ENCODE measurements at regions not wholly inside any gene's neighbourhood (a gene's known extent, or its start where the extent isn't known, plus 50 kb on each side); places are given as distances from the start of the nearest gene placed in this dataset.

DNA sequence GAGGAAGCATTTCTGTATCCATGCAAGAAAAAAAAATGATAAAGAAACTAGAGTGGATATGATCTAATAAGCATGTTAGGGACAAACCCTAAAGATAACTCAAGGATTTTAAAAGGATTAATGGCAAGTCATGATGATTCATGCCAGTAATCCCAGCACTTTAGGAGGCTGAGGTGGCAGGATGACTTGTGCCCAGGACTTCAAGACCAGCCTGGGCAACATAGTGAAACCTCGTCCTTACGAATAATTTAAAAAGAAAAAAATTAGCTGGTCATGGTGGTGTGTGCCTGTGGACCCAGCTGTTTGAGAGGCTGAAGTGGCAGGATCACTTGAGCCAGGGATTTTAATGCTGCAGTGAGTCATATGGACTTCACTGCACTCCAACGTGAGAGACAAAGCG lies 145.5 kb upstream of the BLID start:
- no peaks in the 10 kb centered on the region for H3K9me3 ChIP-seq (ENCODE audit: low read depth)
- no peaks in the 10 kb centered on the region for H3K36me3 ChIP-seq
- peaks cover 4% of the 10 kb centered on the region for H3K4me1 ChIP-seq (ENCODE audit: low read depth)
- no peaks in the 10 kb centered on the region for H3K27me3 ChIP-seq
- TF ChIP-seq, protein P1, sequence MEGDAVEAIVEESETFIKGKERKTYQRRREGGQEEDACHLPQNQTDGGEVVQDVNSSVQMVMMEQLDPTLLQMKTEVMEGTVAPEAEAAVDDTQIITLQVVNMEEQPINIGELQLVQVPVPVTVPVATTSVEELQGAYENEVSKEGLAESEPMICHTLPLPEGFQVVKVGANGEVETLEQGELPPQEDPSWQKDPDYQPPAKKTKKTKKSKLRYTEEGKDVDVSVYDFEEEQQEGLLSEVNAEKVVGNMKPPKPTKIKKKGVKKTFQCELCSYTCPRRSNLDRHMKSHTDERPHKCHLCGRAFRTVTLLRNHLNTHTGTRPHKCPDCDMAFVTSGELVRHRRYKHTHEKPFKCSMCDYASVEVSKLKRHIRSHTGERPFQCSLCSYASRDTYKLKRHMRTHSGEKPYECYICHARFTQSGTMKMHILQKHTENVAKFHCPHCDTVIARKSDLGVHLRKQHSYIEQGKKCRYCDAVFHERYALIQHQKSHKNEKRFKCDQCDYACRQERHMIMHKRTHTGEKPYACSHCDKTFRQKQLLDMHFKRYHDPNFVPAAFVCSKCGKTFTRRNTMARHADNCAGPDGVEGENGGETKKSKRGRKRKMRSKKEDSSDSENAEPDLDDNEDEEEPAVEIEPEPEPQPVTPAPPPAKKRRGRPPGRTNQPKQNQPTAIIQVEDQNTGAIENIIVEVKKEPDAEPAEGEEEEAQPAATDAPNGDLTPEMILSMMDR (IDR thresholded peaks at IDR 0.05; ENCODE audit: low read depth, low read length), result no peak
- no peak overlapping the region for H3K27ac ChIP-seq
- no peak overlapping the region for H3K4me3 ChIP-seq
- no peak for DNase-seq (ENCODE audit: low read depth in 1 of 2, low spot score in 1 of 2)

DNA sequence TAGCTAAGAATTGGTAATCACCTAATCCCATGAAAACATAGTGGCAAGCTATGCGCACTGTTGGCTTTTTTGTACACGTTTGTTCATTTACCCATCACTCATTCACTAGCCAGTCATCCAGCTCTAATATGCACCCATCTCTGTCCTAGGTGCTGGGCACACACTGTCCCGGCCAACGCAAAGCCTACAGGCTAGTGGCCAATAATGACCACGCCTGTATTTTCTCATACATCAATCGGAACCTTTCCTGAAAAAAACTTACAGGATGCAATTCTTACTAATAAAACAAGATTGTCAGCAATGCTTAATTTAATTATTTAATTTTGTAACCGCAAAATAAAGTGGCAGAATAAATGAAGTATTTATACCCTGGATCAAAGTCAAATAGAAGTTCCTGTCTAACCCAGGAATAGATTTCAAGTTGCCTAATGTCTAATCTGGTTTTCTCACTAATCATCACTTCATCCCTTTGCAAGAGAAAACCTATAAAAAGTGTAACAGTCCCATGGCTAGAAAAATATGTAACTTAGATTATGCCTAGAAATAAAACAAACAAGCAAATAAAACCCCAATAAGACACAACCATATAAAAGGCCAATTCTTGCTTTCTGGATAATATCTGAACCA lies 143.3 kb upstream of the BLID start:
- no peak overlapping the region for H3K4me3 ChIP-seq
- DNase-seq (ENCODE audit: low read depth in 1 of 2, low spot score in 1 of 2), result no peak
- no peaks in the 10 kb centered on the region for H3K27me3 ChIP-seq
- no peaks in the 10 kb centered on the region for H3K36me3 ChIP-seq
- no peak overlapping the region for H3K27ac ChIP-seq
- TF ChIP-seq, protein P1 (IDR thresholded peaks at IDR 0.05; ENCODE audit: low read depth, low read length), result no peak
- no peaks in the 10 kb centered on the region for H3K4me1 ChIP-seq (ENCODE audit: low read depth)
- no peaks in the 10 kb centered on the region for H3K9me3 ChIP-seq (ENCODE audit: low read depth)

DNA sequence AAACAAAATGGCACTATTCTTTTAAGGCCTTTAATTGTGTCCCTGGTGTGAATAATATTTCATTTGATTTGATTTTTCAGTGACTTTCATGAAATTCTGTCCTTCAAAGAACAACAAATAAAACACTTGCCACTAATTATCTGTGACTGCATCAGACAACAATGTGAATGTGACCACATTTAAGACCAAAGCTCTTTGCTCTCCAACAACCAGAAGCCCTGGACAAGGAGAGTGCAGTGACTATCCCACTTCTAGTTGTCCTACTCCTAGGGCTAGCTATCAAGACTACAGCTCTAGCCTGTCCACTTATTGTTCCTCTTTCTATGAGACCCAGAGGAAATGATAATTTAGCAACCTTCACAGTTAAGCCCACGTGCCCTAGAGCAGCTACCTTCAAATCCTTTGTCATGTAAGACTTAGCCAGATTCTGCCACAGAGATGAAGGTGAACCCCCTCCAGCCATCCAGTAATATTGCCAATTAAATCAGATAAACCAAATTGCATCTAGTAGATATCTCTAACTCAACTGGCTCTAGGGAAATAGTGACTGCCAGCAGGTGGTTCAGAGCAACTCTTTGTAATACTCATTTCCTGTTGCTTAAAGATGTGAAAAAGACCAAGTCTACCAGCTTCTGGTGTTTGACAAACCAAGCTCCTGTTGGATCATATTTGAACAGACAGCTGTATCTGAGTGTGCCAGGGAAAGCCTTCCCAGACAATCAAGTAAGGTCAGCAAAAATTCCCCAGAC lies 142.6 kb upstream of the BLID start:
- H3K9me3 ChIP-seq (ENCODE audit: low read depth), result no peaks in the 10 kb centered on the region
- TF ChIP-seq, protein P1 (IDR thresholded peaks at IDR 0.05; ENCODE audit: low read depth, low read length), result no peak
- no peak for DNase-seq (ENCODE audit: low read depth in 1 of 2, low spot score in 1 of 2)

DNA sequence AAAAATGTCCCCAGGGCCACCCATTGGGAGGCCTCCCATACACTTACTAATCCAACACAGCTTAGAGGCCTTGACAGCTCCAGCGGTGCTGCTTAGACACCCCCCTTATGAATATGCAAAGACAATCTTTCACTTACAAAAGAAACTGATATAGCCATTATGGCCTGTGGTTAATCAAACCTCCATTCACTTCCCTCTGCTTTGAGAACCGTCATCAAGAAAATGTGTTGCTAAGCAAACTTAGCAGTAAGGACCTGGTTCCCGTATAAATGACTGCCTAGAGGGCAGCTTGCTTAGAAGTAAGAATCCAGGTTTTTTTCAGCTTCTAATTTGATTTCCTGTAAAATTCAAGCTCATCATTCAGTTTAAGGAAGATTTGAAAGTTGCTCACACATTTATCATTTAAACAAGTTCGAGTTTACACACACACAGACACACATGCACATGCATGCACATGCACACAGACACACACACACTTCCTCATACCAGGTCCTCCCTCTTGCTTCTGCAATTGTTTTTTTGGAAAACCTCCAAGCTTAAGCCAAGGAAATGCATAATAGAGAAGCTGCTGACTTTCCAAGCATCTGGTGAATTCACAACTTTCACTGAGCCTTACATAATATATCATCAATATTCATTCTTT lies 137.7 kb upstream of the BLID start:
- peak overlapping the region; percentile 62 for H3K27ac ChIP-seq
- TF ChIP-seq, protein P1 (IDR thresholded peaks at IDR 0.05; ENCODE audit: low read depth, low read length), result no peak
- DNase-seq (ENCODE audit: low read depth in 1 of 2, low spot score in 1 of 2), result peak in 1 of 2 donors; percentile 53
- peaks cover 16% of the 10 kb centered on the region for H3K4me1 ChIP-seq (ENCODE audit: low read depth)
- no peaks in the 10 kb centered on the region for H3K36me3 ChIP-seq
- no peak overlapping the region for H3K4me3 ChIP-seq
- no peaks in the 10 kb centered on the region for H3K27me3 ChIP-seq
- H3K9me3 ChIP-seq (ENCODE audit: low read depth), result no peaks in the 10 kb centered on the region

More for the DNA sequence above, 142.6 kb upstream of the BLID start:
- H3K4me1 ChIP-seq (ENCODE audit: low read depth), result peaks cover 3% of the 10 kb centered on the region
- no peak overlapping the region for H3K27ac ChIP-seq
- H3K36me3 ChIP-seq, result no peaks in the 10 kb centered on the region
- H3K27me3 ChIP-seq, result no peaks in the 10 kb centered on the region
- H3K4me3 ChIP-seq, result no peak overlapping the region

- no peaks in the 10 kb centered on the region for H3K9me3 ChIP-seq (ENCODE audit: low read depth)
- no peak overlapping the region for H3K4me3 ChIP-seq
- H3K27me3 ChIP-seq, result no peaks in the 10 kb centered on the region
- DNase-seq (ENCODE audit: low read depth in 1 of 2, low spot score in 1 of 2), result no peak
- peaks cover 36% of the 10 kb centered on the region for H3K4me1 ChIP-seq (ENCODE audit: low read depth)
- no peak overlapping the region for H3K27ac ChIP-seq
- H3K36me3 ChIP-seq, result no peaks in the 10 kb centered on the region
- TF ChIP-seq, protein P1 (IDR thresholded peaks at IDR 0.05; ENCODE audit: low read depth, low read length), result no peak
Observed at GRCh38 chr11:122248939-122249338, 132.9 kb upstream of the BLID start.

Data from cardiac muscle cell (in vitro differentiated cells and primary cell).